SU-DHL-6 (cell line): ENCODE measurements at regions not wholly inside any gene's neighbourhood (a gene's known extent, or its start where the extent isn't known, plus 50 kb on each side); places are given as distances from the start of the nearest gene placed in this dataset.

Source experiments
- EZH2phosphoT487 ChIP-seq: fragments of 200-600 bp; sonication (generic), shearing (Covaris generic); conservative IDR thresholded peaks from 2 replicates; pipeline ENCODE4 v1.6.1; 2018; ENCODE audit warnings: mild to moderate bottlenecking, antibody characterized with exemption, low read length, moderate library complexity, mixed read lengths
- TF ChIP-seq, protein P1 (sequence below): fragments of 200-600 bp; sonication (generic); IDR thresholded peaks from one replicate; pipeline ENCODE4 v1.5.1; 2017; ENCODE audit warnings: antibody characterized with exemption, mild to moderate bottlenecking, low read length, moderate library complexity; ENCODE audit not compliant: insufficient read depth, poor library complexity, severe bottlenecking

DNA sequence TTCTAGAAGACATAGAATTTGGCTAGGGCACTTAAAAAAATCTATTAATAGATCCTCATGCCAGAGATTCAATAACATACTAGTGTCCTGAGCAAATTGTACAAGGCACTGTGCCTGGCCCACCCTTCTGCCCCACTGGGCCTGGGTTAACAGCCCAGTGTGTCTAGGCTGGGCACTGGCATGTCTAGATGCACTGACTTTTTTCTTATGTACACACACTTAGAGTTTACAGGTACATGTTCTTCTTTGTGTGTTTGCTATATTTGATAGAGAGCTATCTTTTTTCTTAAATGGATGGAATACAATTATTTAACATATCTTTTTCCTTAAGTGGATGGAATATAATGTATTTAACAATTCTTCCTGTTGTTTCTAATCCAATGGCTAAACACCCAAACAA is 241.5 kb downstream of the AUH start:
- TF ChIP-seq, protein P1, sequence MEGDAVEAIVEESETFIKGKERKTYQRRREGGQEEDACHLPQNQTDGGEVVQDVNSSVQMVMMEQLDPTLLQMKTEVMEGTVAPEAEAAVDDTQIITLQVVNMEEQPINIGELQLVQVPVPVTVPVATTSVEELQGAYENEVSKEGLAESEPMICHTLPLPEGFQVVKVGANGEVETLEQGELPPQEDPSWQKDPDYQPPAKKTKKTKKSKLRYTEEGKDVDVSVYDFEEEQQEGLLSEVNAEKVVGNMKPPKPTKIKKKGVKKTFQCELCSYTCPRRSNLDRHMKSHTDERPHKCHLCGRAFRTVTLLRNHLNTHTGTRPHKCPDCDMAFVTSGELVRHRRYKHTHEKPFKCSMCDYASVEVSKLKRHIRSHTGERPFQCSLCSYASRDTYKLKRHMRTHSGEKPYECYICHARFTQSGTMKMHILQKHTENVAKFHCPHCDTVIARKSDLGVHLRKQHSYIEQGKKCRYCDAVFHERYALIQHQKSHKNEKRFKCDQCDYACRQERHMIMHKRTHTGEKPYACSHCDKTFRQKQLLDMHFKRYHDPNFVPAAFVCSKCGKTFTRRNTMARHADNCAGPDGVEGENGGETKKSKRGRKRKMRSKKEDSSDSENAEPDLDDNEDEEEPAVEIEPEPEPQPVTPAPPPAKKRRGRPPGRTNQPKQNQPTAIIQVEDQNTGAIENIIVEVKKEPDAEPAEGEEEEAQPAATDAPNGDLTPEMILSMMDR: no peak
- no peak for TF ChIP-seq EZH2phosphoT487
